ENCODE measurements at regions not wholly inside any gene's neighbourhood (a gene's known extent, or its start where the extent isn't known, plus 50 kb on each side); places are given as distances from the start of the nearest gene placed in this dataset.

GRCh38 chr10:130399425-130399950 lies 263.3 kb downstream of the GLRX3 start:
- TF ChIP-seq CTCF (conservative IDR thresholded peaks at IDR 0.05) (no peak), ZFX (IDR thresholded peaks at IDR 0.05) (no peak)
